Activated naive CD4-positive, alpha-beta T cell treated with Interleukin-2 at 50 U/mL for 16 hours (primary cell): ENCODE measurements at regions not wholly inside any gene's neighbourhood (a gene's known extent, or its start where the extent isn't known, plus 50 kb on each side); places are given as distances from the start of the nearest gene placed in this dataset.

Experiments used
- DNase-seq: peaks from one replicate; pipeline ENCODE4 v3.0.0-alpha.2; 2020

DNA sequence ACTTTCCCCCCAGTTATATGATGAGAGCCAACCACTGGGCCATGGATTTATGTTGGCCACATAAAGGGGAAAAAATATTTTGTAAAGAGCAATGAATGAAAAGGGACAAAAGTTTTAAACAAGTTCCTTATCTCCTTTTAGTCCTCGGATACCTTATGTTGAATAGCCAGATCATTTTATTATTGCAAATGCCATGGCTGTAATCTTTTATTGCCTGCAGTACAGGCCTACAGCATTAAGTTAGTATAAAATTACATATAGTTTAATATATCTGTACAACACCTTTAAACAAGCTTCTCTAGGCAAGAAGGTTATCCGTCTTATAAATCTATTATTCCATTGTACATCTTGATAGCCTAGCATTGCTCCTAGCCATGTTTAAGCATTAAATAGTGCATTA, 93.9 kb upstream of the SLC35B3 start:
- no peak for DNase-seq

- no peak for DNase-seq
These were observed 92.5 kb upstream of the SLC35B3 start for GRCh38 chr6:8527818-8528217.

- no peak for DNase-seq
These were observed 91.3 kb upstream of the SLC35B3 start for GRCh38 chr6:8526624-8527023.

- no peak for DNase-seq
These were observed 90.0 kb upstream of the SLC35B3 start for GRCh38 chr6:8525370-8525769.

DNA sequence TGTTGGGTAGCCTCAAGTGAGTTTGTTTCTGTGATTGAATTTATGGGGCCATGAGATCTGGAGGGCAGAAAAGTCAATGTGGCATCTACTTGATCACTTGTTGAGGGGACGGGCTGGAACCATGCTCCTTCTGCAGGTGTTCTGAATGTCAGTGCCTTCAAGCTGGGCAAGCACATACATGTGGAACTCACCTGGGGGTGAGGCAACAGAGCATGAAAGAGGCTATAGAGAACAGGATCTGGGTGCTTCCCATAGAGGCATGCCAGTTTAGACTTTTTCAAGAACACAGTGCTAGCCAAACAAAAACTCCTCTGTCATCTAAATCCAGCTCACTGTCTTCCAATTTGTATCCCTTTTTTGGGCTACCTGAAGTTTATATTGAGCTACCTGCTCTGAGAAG, 77.8 kb upstream of the SLC35B3 start:
- no peak for DNase-seq

- DNase-seq, result no peak
These were observed 71.9 kb upstream of the SLC35B3 start for GRCh38 chr6:8507286-8507685.

- DNase-seq, result no peak
These were observed 70.8 kb upstream of the SLC35B3 start for GRCh38 chr6:8506126-8506525.

GRCh38 chr6:8499540-8499939, 64.2 kb upstream of the SLC35B3 start:
- no peak for DNase-seq

GRCh38 chr6:8494730-8495129, 59.4 kb upstream of the SLC35B3 start:
- DNase-seq, result no peak

- no peak for DNase-seq
These were observed 57.3 kb upstream of the SLC35B3 start for GRCh38 chr6:8492536-8493133.
